ENCODE measurements at regions not wholly inside any gene's neighbourhood (a gene's known extent, or its start where the extent isn't known, plus 50 kb on each side); places are given as distances from the start of the nearest gene placed in this dataset.

GRCh38 chr2:235170016-235170415 is 218.2 kb downstream of the SH3BP4 start:
- DNase-seq = no peak

GRCh38 chr2:235170536-235171521 is 219.0 kb downstream of the SH3BP4 start:
- no peak for DNase-seq

DNA sequence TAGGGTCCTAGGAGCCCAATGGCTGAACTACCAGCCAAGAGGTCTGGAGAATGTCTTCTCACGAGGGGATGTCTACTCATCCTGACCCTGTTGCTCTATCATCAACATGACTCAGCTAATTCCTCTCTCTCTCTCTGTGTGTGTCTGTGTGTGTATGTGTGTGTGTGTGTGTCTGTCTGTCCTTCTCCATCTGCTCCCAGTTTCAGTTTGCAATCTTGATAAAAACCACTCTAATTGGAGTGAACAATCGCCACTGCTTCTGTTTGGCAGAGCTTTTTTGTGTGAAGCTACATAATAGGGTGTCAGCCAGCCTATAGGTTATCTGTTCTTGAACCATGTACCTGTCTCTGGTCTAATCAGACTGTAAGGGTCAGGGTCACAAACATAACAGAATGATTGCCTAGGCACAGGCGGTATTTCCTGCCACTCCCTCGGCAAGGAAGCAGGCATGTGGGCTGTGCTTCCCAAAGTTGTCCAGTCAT is 219.8 kb downstream of the SH3BP4 start:
- DNase-seq = no peak

DNA sequence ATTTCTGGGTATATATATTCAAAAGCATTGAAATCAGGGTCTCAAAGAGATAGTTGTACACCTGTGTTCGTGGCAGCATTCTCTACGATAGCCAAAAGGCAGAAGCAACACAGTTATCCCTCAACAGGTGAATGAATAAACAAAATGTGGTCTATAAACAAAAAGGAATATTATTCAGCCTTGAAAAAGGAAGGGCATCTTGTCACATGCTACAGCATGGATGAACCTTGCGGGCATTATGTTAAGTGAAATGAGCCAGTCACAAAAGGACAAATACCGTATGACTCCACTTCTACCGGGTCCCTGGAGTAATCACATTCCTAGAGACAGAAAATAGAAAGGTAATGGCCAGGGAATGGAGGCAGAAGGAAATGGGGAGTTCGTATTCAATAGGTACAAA is 228.8 kb downstream of the SH3BP4 start:
- DNase-seq = no peak

DNA sequence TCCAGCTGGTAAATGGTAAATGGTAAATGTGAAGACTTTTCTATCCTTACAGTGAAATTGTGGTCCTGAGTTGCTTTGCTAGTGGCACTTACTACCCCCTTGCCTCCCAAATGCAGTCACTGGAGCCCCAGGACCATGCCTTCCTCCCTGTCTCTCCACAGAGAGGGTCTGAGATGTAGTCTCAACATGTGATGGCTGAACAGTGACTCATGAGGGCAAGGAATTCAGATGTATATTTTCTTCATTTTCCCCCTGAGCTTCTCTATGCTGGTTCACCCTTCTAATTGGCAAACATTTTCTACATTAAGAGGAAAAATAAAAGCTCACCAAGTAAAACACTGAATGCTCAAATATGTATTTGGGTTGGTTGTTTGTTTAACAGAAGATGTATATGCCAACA is 232.0 kb downstream of the SH3BP4 start:
- no peak for DNase-seq

DNA sequence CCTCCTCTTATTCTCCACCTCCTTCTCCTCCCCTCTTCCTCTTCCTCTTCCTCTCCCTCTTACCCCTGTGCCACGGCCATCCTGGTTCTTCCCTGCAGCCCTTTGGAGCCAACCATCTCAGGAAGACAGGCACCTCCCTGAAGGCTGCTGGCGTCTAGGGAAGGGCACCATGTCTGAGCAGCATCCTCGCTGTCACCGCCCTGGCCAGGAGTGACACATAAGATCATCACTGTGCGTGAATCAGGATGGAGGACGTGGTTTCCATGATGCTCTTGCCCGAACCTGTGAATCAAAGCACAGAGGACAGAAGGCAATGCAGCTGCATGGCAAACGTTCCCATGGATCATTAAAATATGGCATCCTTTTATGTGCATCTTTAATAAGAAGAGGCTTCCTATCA is 236.0 kb downstream of the SH3BP4 start:
- no peak for DNase-seq

DNA sequence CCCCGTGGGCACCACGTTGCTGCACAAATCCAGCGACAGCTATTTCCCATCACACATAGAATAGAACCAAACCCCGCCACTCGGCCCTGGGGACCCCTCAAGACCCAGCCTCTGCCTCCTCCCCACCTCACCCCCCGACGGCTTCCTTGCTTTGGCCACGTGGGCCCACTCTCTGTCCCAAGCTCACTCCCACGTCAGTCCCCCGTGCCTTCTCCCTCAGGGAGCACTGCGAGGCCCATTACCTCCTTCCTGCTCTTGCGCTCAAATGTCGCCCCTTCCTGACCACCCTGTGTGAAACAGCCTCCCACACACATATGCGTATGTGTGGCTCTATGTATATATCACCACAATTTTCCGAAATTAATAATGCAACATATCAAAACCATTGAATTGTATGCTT is 239.7 kb downstream of the SH3BP4 start:
- no peak for DNase-seq

DNA sequence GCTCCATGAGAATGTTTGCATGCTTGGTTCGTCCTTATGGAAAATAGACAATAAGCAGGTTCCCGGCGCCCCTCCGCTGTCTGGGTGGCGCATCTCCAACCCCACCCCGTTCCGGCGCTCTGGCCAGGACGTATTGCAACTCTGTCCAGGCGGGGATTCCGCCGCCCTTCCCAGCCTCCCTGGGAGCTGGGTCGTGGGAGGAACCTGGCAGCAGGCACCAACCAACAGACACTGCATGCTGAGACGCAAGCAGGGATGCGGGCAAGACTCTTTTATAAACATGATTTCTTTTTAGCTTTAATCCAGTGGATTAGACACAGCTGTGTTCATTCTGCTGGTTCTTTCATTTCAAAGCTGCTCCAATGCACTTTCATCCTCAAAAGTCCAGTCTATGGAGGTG is 240.2 kb downstream of the SH3BP4 start:
- DNase-seq = no peak

DNA sequence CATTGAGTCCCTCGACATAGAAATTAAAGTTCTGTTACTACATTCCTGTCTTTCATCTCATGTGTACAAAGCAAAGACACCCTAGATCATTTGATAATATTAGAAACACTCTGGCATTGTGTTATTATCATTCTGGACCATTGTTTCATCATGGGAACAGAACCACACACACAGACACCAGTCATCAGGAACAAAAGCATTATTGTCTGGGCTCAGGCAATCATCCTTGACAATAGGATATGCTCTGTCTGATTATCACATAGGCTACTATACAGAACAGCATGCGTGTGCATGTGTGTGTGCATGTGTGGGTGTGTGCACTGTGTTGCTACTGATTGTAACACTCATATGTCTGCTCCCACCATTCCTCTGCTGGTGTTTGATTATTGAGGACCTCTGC is 242.5 kb downstream of the SH3BP4 start:
- DNase-seq = no peak

DNA sequence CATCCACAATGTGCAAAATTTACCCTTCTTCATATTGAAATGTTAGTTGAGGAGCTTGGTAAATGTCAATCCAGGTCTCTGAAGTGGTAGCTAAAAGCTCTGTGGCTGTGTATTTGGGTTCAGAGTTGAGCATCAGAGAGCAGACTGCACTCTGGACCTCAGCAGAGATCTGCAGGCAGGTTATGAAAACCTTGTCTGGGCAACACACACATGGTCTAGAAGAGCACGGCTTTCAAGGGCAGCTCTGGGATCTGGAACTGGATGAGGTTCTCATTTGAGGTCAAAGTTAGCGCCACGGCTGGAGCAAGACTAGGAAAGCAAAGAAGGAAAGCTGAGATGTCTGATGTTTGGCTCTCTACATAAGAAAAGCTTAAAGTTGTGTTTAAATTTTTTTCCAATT is 243.0 kb downstream of the SH3BP4 start:
- no peak for DNase-seq

GRCh38 chr2:235195921-235196320 is 244.1 kb downstream of the SH3BP4 start:
- no peak for DNase-seq

- DNase-seq = no peak
These were observed 247.3 kb downstream of the SH3BP4 start for GRCh38 chr2:235199128-235199527.

DNA sequence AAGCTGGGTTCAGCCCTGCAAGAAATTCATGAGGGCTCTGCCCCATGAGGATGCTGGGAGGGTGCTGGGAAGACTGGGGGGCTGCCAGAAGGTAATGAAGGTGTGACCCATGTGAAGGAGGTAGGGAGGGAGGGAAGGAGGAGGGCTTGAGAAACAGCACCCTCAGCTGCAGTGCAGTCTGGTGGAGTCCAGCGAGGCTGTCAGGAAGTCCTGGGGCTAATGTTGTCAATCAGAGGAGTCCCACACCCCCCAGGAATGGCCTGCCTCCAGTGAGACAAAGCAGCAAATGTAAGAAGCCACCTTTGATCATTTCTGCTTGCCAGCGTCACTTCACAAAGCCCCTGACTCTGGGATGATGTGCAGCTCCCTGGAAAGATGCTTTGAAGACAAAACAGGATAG is 248.4 kb downstream of the SH3BP4 start:
- no peak for DNase-seq

DNA sequence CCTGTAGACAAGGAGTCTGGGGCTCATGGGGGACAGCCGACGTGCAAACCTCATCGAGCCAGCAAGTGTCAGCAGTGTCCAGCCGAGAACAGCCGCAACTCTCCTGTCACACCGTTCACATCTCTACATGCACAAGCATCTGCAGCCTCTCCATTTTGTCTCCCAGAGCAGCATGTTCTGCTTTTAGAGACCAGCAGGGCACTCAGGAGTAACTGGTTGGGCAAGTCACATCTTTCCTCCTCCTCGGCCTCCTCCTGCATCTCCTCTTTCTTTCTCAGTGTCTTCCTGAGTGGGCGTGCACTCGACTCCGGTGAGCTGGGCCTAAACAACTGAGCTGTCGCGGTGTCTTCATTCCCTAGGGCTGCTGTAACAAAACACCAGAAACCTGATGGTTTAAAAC is 249.9 kb downstream of the SH3BP4 start:
- no peak for DNase-seq

DNA sequence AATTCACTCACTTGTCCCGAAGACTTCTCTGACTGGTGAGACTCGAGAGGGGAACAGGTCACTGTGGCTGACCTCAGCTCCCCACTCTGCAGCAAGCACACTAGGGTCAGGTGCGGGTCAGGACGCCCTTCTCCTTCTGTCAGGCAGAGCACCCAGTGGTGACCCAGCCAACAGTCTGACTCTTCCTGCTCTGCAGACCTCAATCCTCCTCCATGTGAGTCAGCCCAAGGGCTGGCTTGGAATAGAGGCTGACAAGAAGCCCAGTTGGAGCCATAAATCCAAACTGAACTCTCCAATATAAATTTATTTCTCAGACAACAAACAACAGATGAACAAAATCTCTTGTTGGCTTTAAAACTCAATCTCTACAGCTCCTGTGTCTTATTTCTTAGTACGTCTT is 253.1 kb downstream of the SH3BP4 start:
- no peak for DNase-seq

DNA sequence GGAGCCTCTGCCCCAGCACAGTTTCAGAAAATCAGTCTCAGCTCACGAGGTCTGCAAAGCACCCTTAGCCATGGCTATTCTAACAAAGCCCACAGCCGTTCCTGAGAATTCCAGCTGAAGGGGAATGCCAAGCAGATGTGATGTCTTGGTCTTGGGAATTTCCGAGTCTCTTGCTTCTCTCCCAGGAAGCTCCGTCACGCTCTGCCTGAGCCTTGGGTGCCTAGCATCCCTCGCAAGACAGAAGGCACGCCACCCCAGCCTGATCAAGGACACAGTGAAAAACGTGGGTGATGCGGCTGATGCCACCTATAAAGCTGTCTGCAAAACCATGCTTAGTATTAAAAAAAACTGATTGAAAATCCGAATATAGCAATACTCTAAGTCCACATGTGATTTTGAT is 254.6 kb downstream of the SH3BP4 start:
- DNase-seq = no peak

DNA sequence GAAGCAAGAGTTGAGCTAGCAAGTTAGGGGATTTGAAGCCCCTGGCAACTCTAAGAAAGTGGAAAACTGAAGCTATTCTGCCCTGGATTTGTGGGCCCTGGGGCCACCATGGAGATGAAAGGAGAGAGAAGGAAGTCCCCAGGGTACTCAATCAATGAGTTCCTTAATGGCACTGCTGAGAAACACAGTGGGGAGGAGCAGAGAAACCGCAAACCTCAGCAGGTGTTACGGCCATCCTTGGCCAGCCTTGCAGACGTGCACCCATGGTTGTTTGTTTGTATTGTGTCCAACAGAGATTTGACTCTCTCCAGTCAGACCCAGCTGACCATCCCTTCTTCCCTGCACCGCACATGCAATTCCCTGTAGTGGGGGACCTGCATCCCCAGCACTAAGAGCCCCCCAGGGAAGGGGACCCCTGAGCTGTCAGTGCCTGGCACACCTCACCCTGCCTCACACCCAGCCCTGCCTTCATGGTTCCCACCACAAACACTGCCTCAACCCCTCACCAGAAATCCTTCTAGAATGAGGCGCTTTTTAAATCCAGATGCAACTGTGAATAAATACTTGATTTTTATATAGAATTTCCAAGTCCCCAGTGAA is 255.3 kb downstream of the SH3BP4 start:
- no peak for DNase-seq

- no peak for DNase-seq
These were observed 259.2 kb downstream of the SH3BP4 start for GRCh38 chr2:235211056-235211455.

DNA sequence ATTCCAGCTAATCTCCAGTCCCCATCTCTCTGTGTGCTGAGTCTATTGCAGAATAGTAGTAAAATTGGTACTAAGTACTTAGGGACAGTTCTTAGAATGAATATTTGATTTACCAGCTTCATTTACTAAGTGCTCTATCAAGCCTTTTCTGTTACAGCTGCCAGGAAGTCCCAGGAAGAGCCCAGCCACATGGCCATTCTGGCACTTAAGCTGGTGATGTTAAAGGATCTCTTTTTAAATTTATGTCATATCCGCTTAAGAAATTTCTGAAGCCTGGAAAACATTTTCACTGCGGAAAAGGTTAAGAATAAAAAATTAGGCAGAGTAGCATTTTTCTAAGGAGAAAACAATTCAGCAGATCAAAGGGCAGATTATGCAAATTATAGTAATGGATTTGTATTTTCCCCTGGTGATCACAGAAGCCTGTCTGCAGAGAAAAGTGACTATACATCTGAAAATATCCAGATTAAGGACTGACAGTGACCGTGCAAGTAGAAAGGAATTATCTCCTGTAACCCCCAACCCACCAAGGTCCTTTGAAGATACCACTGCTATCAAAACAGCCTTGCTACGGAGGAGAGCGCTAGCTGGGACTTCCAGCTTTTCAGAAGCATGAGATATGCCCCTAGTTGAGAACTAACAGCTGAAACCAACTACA is 260.8 kb downstream of the SH3BP4 start:
- DNase-seq = no peak

- DNase-seq = no peak
These were observed 263.4 kb downstream of the SH3BP4 start for GRCh38 chr2:235215248-235215647.

DNA sequence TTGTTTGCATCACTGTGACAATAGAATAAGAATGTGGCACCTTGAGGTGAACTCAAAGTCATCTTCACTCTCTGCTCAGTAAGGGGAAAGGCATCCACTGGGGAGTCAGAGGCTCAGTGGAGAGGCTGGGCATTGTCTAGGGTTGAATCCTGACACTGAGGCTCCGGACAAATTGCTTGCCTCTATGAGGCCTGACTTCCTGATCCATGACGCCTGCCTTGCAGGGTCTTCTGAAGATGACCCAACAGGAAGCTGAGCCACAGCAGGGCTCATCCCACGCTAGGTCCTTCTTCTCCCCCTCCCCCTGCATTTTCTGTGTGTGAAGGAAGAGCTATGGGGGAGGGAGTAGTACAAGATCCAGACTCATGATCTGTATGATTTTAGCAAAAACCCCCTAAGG is 265.1 kb downstream of the SH3BP4 start:
- DNase-seq = no peak

DNA sequence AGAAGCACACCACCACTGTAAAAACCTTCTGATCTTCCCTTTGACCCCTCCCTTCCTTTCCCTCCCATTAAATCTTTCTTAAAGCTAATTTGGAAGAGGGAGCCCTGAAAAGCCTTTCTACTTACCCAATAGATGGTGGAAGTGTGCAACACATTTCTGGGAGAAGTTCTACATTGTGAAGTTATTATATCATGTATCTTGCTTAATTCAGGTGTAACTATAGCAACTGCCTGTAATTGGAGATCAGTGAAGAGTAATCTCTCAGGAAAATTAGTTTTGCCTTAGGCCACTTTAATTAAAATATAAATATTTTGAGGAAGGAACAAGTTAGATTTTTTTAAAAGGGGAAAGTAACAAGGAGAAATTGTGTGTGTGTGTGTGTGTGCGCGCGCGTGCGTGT is 266.0 kb downstream of the SH3BP4 start:
- DNase-seq = no peak

DNA sequence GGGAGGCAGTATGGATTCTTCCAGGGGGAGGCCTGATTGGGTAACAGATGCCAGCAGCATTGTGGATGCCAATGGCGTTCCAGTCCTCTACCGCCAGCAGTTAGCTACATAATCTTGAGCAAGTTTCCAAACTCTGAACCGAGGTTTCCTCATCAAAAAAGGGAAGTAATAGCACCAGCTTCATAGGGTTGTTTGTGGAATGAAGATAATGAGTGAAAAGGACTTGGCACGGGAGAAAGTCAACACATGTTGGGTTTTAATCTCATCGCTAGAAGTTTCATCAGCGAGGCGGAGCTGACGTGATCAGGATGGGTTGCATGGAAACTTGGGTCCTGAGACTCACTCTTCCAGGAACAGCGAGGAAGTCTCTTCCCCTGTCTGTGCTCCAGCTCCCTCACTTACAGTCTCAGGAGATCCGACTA is 266.7 kb downstream of the SH3BP4 start:
- DNase-seq = no peak
